PC-3 (cell line): ENCODE measurements at regions not wholly inside any gene's neighbourhood (a gene's known extent, or its start where the extent isn't known, plus 50 kb on each side); places are given as distances from the start of the nearest gene placed in this dataset.
"Not testable (repeated sequence)": the region's sequence is repeated elsewhere in the genome, so short reads cannot be mapped to it uniquely, and the experiment has no call there.

Experiments used
- CTCF ChIP-seq: fragments of 300-600 bp; sonication (generic); conservative IDR thresholded peaks from 2 replicates; pipeline ENCODE4 v1.5.1; 2017; ENCODE audit warnings: antibody characterized with exemption, low read depth, mild to moderate bottlenecking, low read length
- EZH2 ChIP-seq: fragments of 300-600 bp; sonication (generic); IDR thresholded peaks from one replicate; pipeline ENCODE4 v1.6.1; 2017; ENCODE audit warnings: antibody characterized with exemption, mild to moderate bottlenecking, low read length; ENCODE audit not compliant: unreplicated experiment
- EZH2phosphoT487 ChIP-seq: fragments of 300-600 bp; sonication (generic); IDR thresholded peaks from 2 replicates; pipeline ENCODE4 v1.6.1; 2018; ENCODE audit warnings: mild to moderate bottlenecking, antibody characterized with exemption, low read length, borderline replicate concordance

GRCh38 chr9:38904719-38905118 is 184.8 kb upstream of the FAM240B start:
- TF ChIP-seq EZH2, CTCF, EZH2phosphoT487: not testable (repeated sequence)
